Esophagus muscularis mucosa (tissue), 4 donors: ENCODE measurements at regions not wholly inside any gene's neighbourhood (a gene's known extent, or its start where the extent isn't known, plus 50 kb on each side); places are given as distances from the start of the nearest gene placed in this dataset.

Source experiments
- DNase-seq: peaks from one replicate; pipeline ENCODE4 v3.0.0-alpha.2; 2017; ENCODE audit errors: extremely low spot score
- H3K27ac ChIP-seq, 4 donors: fragments of 200-600 bp; sonication (generic); replicated peaks in 1 of 4; 1 replicate in 3 of 4; 2 replicates in 1 of 4; pipeline ENCODE4 v1.5.1; 2016 to 2019; ENCODE audit warnings: mild to moderate bottlenecking in 1 of 4
- H3K27me3 ChIP-seq, 4 donors: fragments of 200-600 bp; sonication (generic); one replicate each; pipeline versions ENCODE4 v1.5.1 to v1.6.0; 2016 to 2019
- H3K36me3 ChIP-seq, 4 donors: fragments of 200-600 bp; sonication (generic); one replicate each; pipeline ENCODE4 v1.5.1; 2016 to 2019
- H3K4me1 ChIP-seq, 4 donors: fragments of 200-600 bp; sonication (generic); one replicate each; pipeline ENCODE4 v1.5.1; 2016 to 2019
- H3K4me3 ChIP-seq, 4 donors: fragments of 200-600 bp; sonication (generic); 1 replicate in 2 of 4; 2 replicates in 2 of 4; pipeline ENCODE4 v1.5.1; 2016 to 2019; ENCODE audit warnings: mild to moderate bottlenecking in 4 of 4, moderate library complexity in 1 of 4
- H3K9me3 ChIP-seq, 4 donors: fragments of 200-600 bp; sonication (generic); 1 replicate in 3 of 4; 2 replicates in 1 of 4; pipeline ENCODE4 v1.5.1; 2016 to 2019
- CTCF ChIP-seq, 3 experiments: fragments of 200-600 bp in 2 of 3; fragments of 450-650 bp in 1 of 3; sonication (generic) in 2 of 3; IDR thresholded peaks; one replicate each; pipeline ENCODE4 v1.5.1; 2017 to 2019; ENCODE audit warnings: antibody characterized with exemption in 3 of 3, mild to moderate bottlenecking in 2 of 3, moderate library complexity in 1 of 3
- EP300 ChIP-seq: sonication (generic); formaldehyde crosslinking; IDR thresholded peaks from one replicate; pipeline ENCODE4 v1.6.1; 2017; ENCODE audit warnings: antibody characterized with exemption
- POLR2A ChIP-seq: fragments of 450-650 bp; IDR thresholded peaks from one replicate; pipeline ENCODE4 v1.6.1; 2017; ENCODE audit warnings: antibody characterized with exemption, moderate library complexity, mild to moderate bottlenecking, low read depth
- POLR2AphosphoS5 ChIP-seq, 2 donors: sonication (generic); formaldehyde crosslinking; IDR thresholded peaks; one replicate each; pipeline ENCODE4 v1.6.1; 2017; ENCODE audit warnings: antibody characterized with exemption in 2 of 2
- WGBS: methylation state at CpG from one replicate; pipeline ENCODE4 v1.1.5; 2018; 5-methylcytosine and 5-hydroxymethylcytosine counted together
- intact Hi-C: fragments of 100-400 bp; cut with DNase I; formaldehyde crosslinking; loops from one replicate; pipeline ENCODE4 v1.15.1; 2023

GRCh38 chr13:29959086-29959485 lies 108.7 kb upstream of the UBL3 start:
- intact Hi-C loops, result no loop called here
- no peaks in the 10 kb centered on the region for H3K36me3 ChIP-seq
- H3K4me3 ChIP-seq, result no peak overlapping the region
- DNase-seq, result no peak
- peaks cover 0 to 6% (median 0%) of the 10 kb centered on the region in 4 donors for H3K27me3 ChIP-seq
- no peaks in the 10 kb centered on the region for H3K9me3 ChIP-seq
- peaks cover 0 to 10% (median 8%) of the 10 kb centered on the region in 4 donors for H3K4me1 ChIP-seq
- TF ChIP-seq EP300 (no peak), CTCF (IDR thresholded peaks at IDR 0.05) (no peak), POLR2A (no peak), POLR2AphosphoS5 (IDR thresholded peaks at IDR 0.05) (no peak)
- no peak overlapping the region for H3K27ac ChIP-seq
- WGBS, result 86% methylated on average over 1 of the region's 1 CpG

GRCh38 chr13:29958476-29958875 lies 108.1 kb upstream of the UBL3 start:
- no peak for TF ChIP-seq POLR2AphosphoS5 (IDR thresholded peaks at IDR 0.05)
- Histone ChIP-seq H3K4me1 (peaks cover 0 to 10% (median 8%) of the 10 kb centered on the region in 4 donors), H3K27ac (no peak overlapping the region), H3K36me3 (no peaks in the 10 kb centered on the region), H3K9me3 (no peaks in the 10 kb centered on the region), H3K27me3 (peaks cover 0 to 7% (median 0%) of the 10 kb centered on the region in 4 donors), H3K4me3 (no peak overlapping the region)
- DNase-seq, result no peak
- intact Hi-C loops, result no loop called here
- 89% methylated on average over 3 of the region's 3 CpGs for WGBS

GRCh38 chr13:29957320-29957719 lies 106.9 kb upstream of the UBL3 start:
- Histone ChIP-seq H3K4me3 (no peak overlapping the region), H3K9me3 (no peaks in the 10 kb centered on the region), H3K36me3 (no peaks in the 10 kb centered on the region), H3K4me1 (peaks cover 0 to 10% (median 8%) of the 10 kb centered on the region in 4 donors), H3K27me3 (peaks cover 0 to 7% (median 0%) of the 10 kb centered on the region in 4 donors), H3K27ac (no peak overlapping the region)
- no peak for DNase-seq
- TF ChIP-seq CTCF (IDR thresholded peaks at IDR 0.05), result no peak
- TF ChIP-seq POLR2AphosphoS5 (IDR thresholded peaks at IDR 0.05), result no peak
- TF ChIP-seq EP300, result no peak
- TF ChIP-seq POLR2A, result no peak
- 40% methylated on average over 8 of the region's 8 CpGs for WGBS
- intact Hi-C loops, result no loop called here

- Histone ChIP-seq H3K36me3 (no peaks in the 10 kb centered on the region), H3K27ac (no peak overlapping the region), H3K27me3 (peaks cover 0 to 7% (median 0%) of the 10 kb centered on the region in 4 donors), H3K4me1 (peaks cover 0 to 10% (median 8%) of the 10 kb centered on the region in 4 donors), H3K9me3 (no peaks in the 10 kb centered on the region), H3K4me3 (no peak overlapping the region)
- intact Hi-C loops, result no loop called here
- WGBS, result 26% methylated on average over 4 of the region's 4 CpGs
- TF ChIP-seq CTCF (IDR thresholded peaks at IDR 0.05), result no peak
- no peak for DNase-seq
These were observed 106.4 kb upstream of the UBL3 start for GRCh38 chr13:29956853-29957252.

GRCh38 chr13:29955137-29955650 lies 104.8 kb upstream of the UBL3 start:
- Histone ChIP-seq H3K27me3 (peaks cover 0 to 7% (median 0%) of the 10 kb centered on the region in 4 donors), H3K4me1 (peaks cover 0 to 10% (median 8%) of the 10 kb centered on the region in 4 donors), H3K27ac (no peak overlapping the region), H3K36me3 (no peaks in the 10 kb centered on the region), H3K9me3 (no peaks in the 10 kb centered on the region), H3K4me3 (no peak overlapping the region)
- intact Hi-C loops, result no loop called here
- TF ChIP-seq POLR2A, result no peak
- no peak for TF ChIP-seq POLR2AphosphoS5 (IDR thresholded peaks at IDR 0.05)
- TF ChIP-seq CTCF (IDR thresholded peaks at IDR 0.05), result no peak
- TF ChIP-seq EP300, result no peak
- WGBS, result 57% methylated on average over 2 of the region's 2 CpGs
- DNase-seq, result no peak
